A204.1 (cell line): ENCODE measurements at regions not wholly inside any gene's neighbourhood (a gene's known extent, or its start where the extent isn't known, plus 50 kb on each side); places are given as distances from the start of the nearest gene placed in this dataset.
"Not testable (repeated sequence)": the region's sequence is repeated elsewhere in the genome, so short reads cannot be mapped to it uniquely, and the experiment has no call there.

Experiments
- FAIRE-seq: peaks from 2 replicates; lab custom pipeline; 2012; peaks lifted over from hg19 to GRCh38; lab: Jason Lieb, UNC

DNA sequence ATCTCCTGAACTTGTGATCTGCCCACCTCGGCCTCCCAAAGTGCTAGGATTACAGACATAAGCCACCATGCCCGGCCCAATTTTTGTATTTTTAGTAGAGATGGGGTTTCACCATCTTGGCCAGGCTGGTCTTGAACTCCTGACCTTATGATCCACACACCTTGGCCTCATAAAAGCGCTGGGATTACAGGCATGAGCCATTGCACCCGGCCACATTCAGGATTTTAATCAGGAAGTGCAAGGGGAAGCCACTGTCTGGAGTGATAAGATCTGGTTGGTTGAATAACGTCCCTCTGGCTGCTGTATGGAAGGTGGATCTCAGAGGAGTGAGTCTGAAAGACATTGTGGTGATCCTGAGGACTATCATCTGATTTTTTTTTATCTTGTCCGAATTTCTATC lies 196.3 kb upstream of the ARL4C start:
- FAIRE-seq = not testable (repeated sequence)

DNA sequence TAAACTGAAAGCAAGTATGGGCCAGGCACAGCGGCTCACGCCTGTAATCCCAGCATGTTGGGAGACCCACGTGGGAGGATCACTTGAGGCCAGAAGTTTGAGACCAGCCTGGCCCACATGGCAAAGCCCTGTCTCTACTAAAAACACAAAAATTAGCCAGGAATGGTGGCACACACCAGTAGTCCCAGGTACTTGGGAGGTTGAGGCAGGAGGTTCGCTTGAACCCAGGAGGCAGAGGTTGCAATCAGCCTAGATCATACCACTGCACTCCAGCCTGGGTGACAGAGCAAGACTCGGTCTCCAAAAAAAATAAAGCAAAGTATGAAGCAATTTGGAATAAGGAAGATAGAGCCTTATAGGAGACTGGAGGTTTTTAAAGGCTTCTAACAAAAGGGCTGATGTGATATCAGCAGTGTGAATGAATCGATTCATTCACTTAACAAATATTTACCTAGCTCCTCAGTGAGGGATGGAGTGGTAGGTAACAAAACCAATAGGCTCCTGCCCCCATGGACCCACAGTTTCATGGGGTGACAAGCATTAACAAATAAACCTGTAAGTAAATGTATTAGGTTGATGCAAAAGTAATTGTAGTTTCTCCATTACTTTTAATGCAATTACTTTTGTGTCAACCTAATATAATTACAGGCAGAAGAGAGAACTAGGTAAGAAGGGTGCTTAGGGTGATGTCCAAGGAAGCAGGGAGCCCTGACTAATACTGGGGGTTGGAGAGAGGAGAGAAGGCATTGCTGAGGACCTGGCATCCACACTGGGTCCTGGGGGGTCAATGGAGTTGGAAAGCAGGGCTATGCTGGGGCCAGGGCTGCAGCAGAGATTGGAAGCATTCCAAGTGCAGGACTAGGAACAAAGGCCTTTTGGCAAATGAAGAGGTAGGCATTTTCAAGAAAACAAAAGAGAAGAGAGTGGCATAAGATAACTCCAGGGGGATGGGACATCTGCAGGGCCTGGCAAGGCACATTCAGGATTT lies 195.4 kb upstream of the ARL4C start:
- no peak for FAIRE-seq

GRCh38 chr2:234691214-234691575 lies 194.3 kb upstream of the ARL4C start:
- no peak for FAIRE-seq

- no peak for FAIRE-seq
Observed at GRCh38 chr2:234690569-234691213, 193.8 kb upstream of the ARL4C start.

- no peak for FAIRE-seq
Observed at GRCh38 chr2:234689911-234690379, 193.1 kb upstream of the ARL4C start.

DNA sequence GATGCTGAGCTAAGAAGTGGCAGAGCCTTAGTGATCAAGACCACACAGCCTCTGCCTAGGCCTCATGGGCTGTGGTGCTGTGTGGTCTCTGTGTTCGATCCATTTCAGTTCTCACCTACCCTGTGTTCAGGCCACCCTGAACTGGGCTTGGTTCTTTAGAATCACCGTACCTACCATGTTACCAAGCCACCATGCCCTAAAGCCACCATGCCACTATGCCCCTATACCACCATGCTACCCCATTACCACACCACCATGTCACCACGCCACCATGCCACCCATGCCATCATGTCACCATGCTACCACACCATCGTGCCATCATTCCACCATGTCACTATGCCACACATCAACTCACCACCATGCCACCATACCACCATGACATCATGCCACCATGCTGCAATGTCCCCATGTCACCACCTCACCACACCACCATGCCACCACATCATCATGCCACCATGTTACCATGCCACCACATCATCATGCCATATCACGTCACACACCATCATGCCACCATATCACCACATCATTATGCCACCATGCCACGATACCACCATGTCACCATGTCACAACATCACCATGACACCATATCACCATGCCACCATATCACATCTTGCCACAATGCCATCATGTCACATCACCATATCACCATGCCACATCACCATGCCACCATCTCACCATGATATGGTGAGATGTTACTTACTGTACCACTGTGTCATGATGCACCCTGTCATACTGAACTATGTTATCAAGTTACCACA lies 191.0 kb upstream of the ARL4C start:
- FAIRE-seq = no peak

DNA sequence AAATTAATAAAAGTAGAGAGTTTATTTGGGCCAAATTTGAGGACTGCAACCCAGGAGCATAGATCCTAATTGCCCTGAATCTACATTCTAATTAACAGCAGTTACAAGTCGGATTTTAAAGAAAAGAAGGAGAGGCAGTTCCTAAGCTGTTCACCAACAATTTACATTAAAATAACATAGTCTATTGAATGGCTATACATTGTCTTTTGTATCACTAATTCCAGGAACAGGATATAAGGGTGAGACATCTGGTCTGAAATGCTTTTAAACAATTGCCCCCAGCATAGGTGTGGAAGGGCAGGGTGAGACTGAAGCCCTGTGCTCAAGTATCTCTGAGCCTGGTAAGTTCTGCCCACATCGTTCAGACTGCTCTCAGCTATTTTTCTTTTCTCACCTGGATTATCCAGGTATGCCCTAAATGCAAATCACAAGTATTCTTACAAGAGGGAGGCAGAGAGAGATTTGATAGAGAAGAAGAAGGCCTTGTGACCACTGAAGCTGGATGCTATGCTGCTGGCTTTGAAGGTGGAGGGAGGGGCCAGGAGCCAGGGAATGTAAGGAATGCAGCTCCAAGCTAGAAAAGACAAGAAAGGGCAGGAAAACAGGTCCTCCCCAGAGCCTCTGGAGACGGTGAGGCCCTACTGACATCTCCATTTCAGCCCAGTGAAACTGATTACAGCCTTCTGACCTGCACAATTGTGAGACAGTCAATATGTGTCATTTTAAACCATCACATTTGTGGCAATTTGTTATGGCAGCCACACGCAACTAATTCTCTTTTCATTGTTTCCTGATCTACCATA lies 189.4 kb upstream of the ARL4C start:
- FAIRE-seq = no peak

DNA sequence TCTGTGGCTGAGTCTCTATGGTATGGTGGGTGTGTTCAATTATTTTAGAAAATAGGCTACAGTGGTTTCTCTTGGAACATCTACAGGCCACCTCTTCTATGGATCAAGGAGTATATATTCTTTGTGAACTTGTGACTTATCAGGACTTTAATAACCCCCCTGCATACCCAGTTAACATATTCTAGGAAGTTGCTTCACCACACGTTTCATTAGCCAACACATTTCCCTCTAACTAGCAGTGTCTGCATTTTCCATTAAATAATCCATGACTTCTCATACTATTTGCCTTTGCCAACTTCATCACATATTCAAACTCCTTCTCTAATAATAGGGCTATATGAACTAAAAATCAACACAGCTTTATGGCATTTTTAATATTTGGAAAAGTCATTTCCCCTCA lies 187.6 kb upstream of the ARL4C start:
- FAIRE-seq = no peak

GRCh38 chr2:234683950-234684349 lies 187.1 kb upstream of the ARL4C start:
- no peak for FAIRE-seq

DNA sequence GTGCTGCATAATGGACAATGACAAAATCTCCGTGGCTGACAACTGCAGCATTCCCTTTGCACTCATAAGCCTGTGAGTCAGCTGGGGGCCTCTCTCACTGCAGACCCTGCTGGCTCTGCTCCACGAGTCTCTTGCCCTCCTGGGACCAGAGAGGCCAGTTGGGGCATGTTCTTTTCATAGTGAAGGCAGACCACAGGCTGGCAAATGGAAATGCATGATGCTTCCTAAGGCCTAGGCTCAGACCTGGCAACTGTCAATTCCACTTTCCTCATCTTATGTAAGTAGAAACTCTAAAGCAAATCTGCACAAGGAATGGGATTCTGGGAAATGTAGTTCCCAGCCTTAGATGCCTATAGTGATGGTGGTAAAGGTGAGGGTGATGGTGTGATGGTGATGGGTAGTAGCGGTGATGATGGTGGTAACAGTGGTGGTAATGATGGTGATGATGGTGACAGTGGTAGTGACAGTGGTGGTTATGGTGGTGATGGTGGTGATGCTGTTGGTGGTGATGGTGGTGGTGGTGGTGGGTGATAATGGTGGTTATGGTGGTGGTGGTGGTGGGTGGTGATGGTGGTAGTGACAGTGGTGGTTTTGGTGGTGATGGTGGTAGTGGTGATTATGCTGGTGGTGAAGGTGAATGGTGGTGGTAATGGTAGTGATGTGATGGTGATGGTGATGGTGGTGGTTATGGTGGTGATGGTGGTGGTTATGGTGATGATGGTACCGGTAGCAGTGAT lies 185.8 kb upstream of the ARL4C start:
- FAIRE-seq = no peak

DNA sequence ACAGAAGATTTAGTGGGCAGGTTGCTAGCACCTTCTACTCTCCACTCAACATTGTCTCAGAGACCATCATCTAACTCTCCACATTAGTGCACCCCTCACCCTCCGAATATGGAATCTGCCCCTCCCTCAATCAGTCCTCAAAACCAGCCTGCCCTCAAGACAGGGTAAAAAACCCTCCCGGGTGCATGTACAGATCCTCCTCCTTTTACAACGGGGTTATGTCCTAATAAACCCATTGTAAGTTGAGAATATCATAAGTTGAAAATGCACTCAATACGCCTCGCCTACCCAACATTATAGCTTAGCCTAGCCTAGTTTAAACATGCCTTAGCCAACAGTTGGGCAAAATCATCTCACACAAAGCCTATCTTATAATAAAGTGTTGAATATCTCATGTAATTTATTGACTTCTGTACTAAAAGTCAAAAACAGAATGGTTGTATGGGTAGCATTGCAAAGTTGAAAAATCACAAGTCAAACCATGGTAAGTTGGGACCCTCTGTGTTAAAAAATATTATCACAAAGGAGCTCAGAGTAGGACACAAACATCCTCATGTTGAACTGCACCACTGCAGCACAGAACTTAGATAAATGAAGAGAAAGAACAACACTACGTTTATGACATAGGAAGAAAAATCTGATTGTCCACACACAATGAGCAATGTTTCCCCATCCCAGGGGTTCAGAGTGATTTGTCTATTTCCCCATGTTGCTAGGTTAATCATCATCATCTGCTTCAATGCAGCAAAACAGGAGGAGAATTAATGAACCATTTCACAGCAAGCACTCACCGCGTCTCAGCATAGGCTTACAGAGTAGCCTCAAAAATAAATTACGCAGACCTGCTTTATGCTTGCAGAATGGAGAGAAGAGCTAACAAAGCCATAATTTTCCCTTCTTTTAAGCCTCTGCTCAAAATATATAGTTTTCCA lies 184.1 kb upstream of the ARL4C start:
- no peak for FAIRE-seq

- no peak for FAIRE-seq
Observed at GRCh38 chr2:234679741-234680687, 183.1 kb upstream of the ARL4C start.

DNA sequence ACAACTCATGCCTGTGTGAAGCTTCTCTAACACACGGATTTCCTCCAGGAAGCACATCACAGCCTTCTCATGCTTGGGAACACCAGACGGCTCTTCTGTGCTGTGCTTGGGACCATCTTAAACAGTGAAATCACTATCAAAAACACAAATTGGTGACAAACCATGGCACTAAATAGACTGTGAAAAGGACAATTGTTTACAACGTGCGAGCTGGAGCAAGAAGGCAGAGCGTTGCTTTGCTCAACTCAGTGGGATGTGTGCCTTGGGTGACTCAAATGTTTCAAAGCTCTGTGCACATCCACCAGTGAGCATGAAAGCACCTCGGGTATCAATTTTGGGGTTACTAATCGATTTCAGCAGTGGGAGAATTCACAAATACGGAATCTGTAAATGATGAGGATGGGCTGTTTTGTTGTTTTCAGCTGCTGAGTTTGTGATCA lies 182.4 kb upstream of the ARL4C start:
- no peak for FAIRE-seq

- no peak for FAIRE-seq
Observed at GRCh38 chr2:234678711-234679110, 181.8 kb upstream of the ARL4C start.

DNA sequence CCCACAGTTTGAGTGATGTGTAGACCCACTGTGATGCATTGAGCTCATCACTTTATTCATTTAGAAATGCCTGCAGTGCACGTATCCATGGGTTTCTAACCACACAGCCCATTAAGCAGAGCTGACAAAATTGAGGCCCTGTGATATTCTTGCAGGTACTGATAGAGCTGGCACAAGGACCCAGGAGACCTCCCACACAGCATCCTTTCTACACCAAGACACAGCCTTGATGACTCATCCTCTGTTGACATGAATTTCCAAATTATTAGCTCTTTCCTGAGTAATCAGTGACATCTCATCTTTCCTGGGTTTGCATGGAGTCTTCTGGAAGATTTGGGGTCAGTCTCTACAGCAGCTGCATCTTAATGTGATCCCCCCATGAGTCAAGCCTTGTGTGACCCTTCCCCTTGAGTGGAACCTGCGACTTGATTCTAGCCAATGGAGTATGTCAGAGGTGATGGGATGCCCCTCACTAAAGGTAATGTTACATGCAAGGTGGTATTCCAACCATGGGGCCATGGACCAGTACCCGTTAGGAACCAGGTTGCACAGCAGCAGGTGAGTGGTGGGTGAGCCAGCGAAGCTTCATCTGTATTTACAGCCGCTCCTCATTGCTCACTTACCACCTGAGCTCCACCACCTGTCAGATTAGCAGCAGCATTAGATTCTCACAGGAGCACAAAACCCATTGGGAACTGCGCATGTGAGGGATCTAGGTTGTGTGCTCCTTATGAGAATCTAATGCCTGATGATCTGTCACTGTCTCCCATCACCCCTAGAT lies 181.1 kb upstream of the ARL4C start:
- FAIRE-seq = no peak

DNA sequence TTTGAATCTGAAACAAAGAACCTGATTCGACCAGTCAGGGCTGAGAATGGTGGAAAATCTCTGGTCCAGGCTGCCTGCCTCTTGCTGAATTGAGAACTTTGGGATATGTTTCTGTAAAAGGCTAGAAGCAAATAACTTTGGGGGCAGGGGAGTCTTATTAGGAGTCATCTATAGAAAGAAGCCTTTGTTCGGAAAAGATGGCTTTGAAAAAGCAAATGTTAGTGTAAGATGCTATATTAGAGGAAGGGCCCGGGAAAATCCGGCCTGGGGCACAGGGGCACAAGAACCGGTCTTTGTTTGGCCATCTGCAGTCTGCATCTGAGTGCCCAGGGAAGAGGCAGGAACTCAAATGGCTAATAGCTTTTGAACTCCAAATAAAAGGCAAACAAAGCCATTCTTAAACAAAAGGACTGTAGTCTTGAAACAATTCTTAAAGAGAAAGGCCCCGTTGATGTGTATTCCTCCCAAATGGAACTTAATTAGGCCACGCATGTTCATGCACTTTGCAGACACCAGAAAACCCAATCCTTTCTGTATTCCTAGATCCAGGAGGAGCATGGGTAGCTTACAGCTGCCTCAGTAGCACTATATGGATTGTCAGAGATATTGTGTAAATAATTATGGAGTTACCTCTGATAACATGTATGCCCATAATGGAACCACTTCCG lies 180.0 kb upstream of the ARL4C start:
- no peak for FAIRE-seq

GRCh38 chr2:234676109-234676782 lies 179.4 kb upstream of the ARL4C start:
- FAIRE-seq = no peak
